Smooth muscle cell (in vitro differentiated cells): ENCODE measurements at regions not wholly inside any gene's neighbourhood (a gene's known extent, or its start where the extent isn't known, plus 50 kb on each side); places are given as distances from the start of the nearest gene placed in this dataset.

Experiments
- DNase-seq: peaks from one replicate; lab custom pipeline; 2025; ENCODE audit not compliant: unreplicated experiment; lab: John Stamatoyannopoulos, UW
- H2AFZ ChIP-seq: fragments of 200-600 bp; sonication (generic); 2 replicates; pipeline ENCODE4 v1.6.0; 2016; ENCODE audit warnings: antibody characterized with exemption, low read depth, mild to moderate bottlenecking
- H3F3A ChIP-seq: fragments of 200-600 bp; sonication (generic); 2 replicates; pipeline ENCODE4 v1.6.0; 2017; ENCODE audit warnings: antibody characterized with exemption, low read depth
- H3K27ac ChIP-seq: fragments of 200-600 bp; sonication (generic); 2 replicates; pipeline ENCODE4 v1.5.1; 2016; ENCODE audit warnings: low read depth, mild to moderate bottlenecking
- H3K27me3 ChIP-seq: fragments of 200-600 bp; sonication (generic); 2 replicates; pipeline ENCODE4 v1.6.1; 2016; ENCODE audit warnings: low read depth, mild to moderate bottlenecking
- H3K36me3 ChIP-seq: fragments of 200-600 bp; sonication (generic); 2 replicates; pipeline ENCODE4 v1.5.1; 2016; ENCODE audit warnings: low read depth
- H3K4me1 ChIP-seq: fragments of 200-600 bp; sonication (generic); 2 replicates; pipeline ENCODE4 v1.5.1; 2016; ENCODE audit warnings: low read depth
- H3K4me2 ChIP-seq: fragments of 200-600 bp; sonication (generic); 2 replicates; pipeline ENCODE4 v1.6.0; 2016; ENCODE audit warnings: mild to moderate bottlenecking
- H3K4me3 ChIP-seq: fragments of 200-600 bp; sonication (generic); 2 replicates; pipeline ENCODE4 v1.5.1; 2016; ENCODE audit warnings: mild to moderate bottlenecking
- H3K79me2 ChIP-seq: fragments of 200-600 bp; sonication (generic); 2 replicates; pipeline ENCODE4 v1.6.0; 2016; ENCODE audit warnings: low read depth, mild to moderate bottlenecking
- H3K9ac ChIP-seq: fragments of 200-600 bp; sonication (generic); 2 replicates; pipeline ENCODE4 v1.6.0; 2016; ENCODE audit warnings: low read depth
- H3K9me3 ChIP-seq: fragments of 200-600 bp; sonication (generic); replicated peaks from 2 replicates; pipeline ENCODE4 v1.5.1; 2016; ENCODE audit warnings: low read depth
- H4K20me1 ChIP-seq: fragments of 200-600 bp; sonication (generic); 2 replicates; pipeline ENCODE4 v1.6.0; 2016; ENCODE audit warnings: low read depth
- WGBS: methylation state at CpG from one replicate; pipeline ENCODE4 v1.1.7; 2016; ENCODE audit warnings: low lambda C conversion rate; 5-methylcytosine and 5-hydroxymethylcytosine counted together
- TF ChIP-seq, protein P1 (sequence below): fragments of 200-600 bp; sonication (generic); IDR thresholded peaks from 2 replicates; pipeline ENCODE4 v1.5.1; 2017; ENCODE audit warnings: borderline replicate concordance, mild to moderate bottlenecking, antibody characterized with exemption; ENCODE audit not compliant: insufficient read depth, poor library complexity, severe bottlenecking

- H4K20me1 ChIP-seq = no peaks in the 10 kb centered on the region
- DNase-seq = no peak
- H3F3A ChIP-seq = peaks cover 11% of the 10 kb centered on the region
- peaks cover 5% of the 10 kb centered on the region for H3K4me1 ChIP-seq
- H3K27ac ChIP-seq = no peak overlapping the region
- H3K9me3 ChIP-seq = no peaks in the 10 kb centered on the region
- 96% methylated on average over 1 of the region's 1 CpG for WGBS
- no peak overlapping the region for H3K4me3 ChIP-seq
- H2AFZ ChIP-seq = no peak overlapping the region
- H3K9ac ChIP-seq = no peak overlapping the region
- H3K79me2 ChIP-seq = no peaks in the 10 kb centered on the region
- H3K4me2 ChIP-seq = no peak overlapping the region
- H3K36me3 ChIP-seq = no peaks in the 10 kb centered on the region
- TF ChIP-seq, protein P1, sequence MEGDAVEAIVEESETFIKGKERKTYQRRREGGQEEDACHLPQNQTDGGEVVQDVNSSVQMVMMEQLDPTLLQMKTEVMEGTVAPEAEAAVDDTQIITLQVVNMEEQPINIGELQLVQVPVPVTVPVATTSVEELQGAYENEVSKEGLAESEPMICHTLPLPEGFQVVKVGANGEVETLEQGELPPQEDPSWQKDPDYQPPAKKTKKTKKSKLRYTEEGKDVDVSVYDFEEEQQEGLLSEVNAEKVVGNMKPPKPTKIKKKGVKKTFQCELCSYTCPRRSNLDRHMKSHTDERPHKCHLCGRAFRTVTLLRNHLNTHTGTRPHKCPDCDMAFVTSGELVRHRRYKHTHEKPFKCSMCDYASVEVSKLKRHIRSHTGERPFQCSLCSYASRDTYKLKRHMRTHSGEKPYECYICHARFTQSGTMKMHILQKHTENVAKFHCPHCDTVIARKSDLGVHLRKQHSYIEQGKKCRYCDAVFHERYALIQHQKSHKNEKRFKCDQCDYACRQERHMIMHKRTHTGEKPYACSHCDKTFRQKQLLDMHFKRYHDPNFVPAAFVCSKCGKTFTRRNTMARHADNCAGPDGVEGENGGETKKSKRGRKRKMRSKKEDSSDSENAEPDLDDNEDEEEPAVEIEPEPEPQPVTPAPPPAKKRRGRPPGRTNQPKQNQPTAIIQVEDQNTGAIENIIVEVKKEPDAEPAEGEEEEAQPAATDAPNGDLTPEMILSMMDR = no peak
- no peaks in the 10 kb centered on the region for H3K27me3 ChIP-seq
These were observed 254.6 kb upstream of the RBBP8 start for GRCh38 chr18:22678486-22678885.

DNA sequence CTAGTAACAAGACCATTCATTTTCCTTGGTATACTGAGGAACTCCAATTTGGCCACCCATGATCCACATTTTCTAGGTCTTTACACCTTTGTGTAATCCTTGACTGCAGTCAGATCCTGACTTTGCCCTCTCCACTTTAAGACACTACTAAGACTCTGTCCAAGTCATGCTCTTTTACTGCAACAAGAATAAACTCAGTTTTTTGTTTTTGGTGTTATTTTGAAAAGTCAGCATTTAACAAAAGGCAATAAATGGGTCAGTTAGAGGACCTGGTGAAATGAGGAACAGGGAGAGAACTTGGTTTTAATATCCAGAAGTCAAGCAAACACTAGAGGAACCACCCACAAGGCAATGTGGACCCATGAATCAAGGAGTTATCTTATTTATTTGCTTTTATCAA is 252.2 kb upstream of the RBBP8 start:
- H2AFZ ChIP-seq = no peak overlapping the region
- no peaks in the 10 kb centered on the region for H3K79me2 ChIP-seq
- DNase-seq = no peak
- no peaks in the 10 kb centered on the region for H3K4me1 ChIP-seq
- H3K27ac ChIP-seq = no peak overlapping the region
- H4K20me1 ChIP-seq = no peaks in the 10 kb centered on the region
- no peak overlapping the region for H3K4me3 ChIP-seq
- no peaks in the 10 kb centered on the region for H3F3A ChIP-seq
- no peaks in the 10 kb centered on the region for H3K27me3 ChIP-seq
- no peak overlapping the region for H3K4me2 ChIP-seq
- TF ChIP-seq, protein P1 = no peak
- H3K36me3 ChIP-seq = no peaks in the 10 kb centered on the region
- no peaks in the 10 kb centered on the region for H3K9me3 ChIP-seq
- no peak overlapping the region for H3K9ac ChIP-seq

- Histone ChIP-seq H3K4me2 (no peak overlapping the region), H3K9me3 (no peaks in the 10 kb centered on the region), H3K79me2 (no peaks in the 10 kb centered on the region), H3K27ac (no peak overlapping the region), H3F3A (no peaks in the 10 kb centered on the region), H3K9ac (no peak overlapping the region), H4K20me1 (no peaks in the 10 kb centered on the region), H3K4me1 (no peaks in the 10 kb centered on the region), H3K27me3 (no peaks in the 10 kb centered on the region), H3K36me3 (no peaks in the 10 kb centered on the region), H2AFZ (no peak overlapping the region), H3K4me3 (no peak overlapping the region)
- WGBS = 35% methylated on average over 2 of the region's 2 CpGs
- DNase-seq = no peak
- TF ChIP-seq, protein P1 = no peak
These were observed 251.2 kb upstream of the RBBP8 start for GRCh38 chr18:22681908-22682307.

GRCh38 chr18:22682720-22683119 is 250.4 kb upstream of the RBBP8 start:
- H3K27me3 ChIP-seq = no peaks in the 10 kb centered on the region
- H4K20me1 ChIP-seq = no peaks in the 10 kb centered on the region
- H3K4me2 ChIP-seq = peak overlapping the region; percentile 20
- no peak overlapping the region for H3K4me3 ChIP-seq
- no peak for DNase-seq
- no peaks in the 10 kb centered on the region for H3K79me2 ChIP-seq
- 100% methylated on average over 1 of the region's 1 CpG for WGBS
- H3K27ac ChIP-seq = peak overlapping the region; percentile 3
- H2AFZ ChIP-seq = no peak overlapping the region
- TF ChIP-seq, protein P1 = no peak
- no peak overlapping the region for H3K9ac ChIP-seq
- no peaks in the 10 kb centered on the region for H3K36me3 ChIP-seq
- no peaks in the 10 kb centered on the region for H3F3A ChIP-seq
- H3K9me3 ChIP-seq = no peaks in the 10 kb centered on the region
- no peaks in the 10 kb centered on the region for H3K4me1 ChIP-seq
